ENCODE measurements at regions not wholly inside any gene's neighbourhood (a gene's known extent, or its start where the extent isn't known, plus 50 kb on each side); places are given as distances from the start of the nearest gene placed in this dataset.

GRCh38 chr4:81723927-81724587 lies 252.3 kb upstream of the RASGEF1B start:
- no peak for TF ChIP-seq CHD2 (IDR thresholded peaks at IDR 0.05; ENCODE audit: low read length)
- no peak for TF ChIP-seq NRF1 (IDR thresholded peaks at IDR 0.05; ENCODE audit: low read depth, low read length)

Measured in H1 (cell line).